Activated CD4-positive, alpha-beta T cell treated with anti-CD3 and anti-CD28 coated beads for 36 hours (primary cell): ENCODE measurements at regions not wholly inside any gene's neighbourhood (a gene's known extent, or its start where the extent isn't known, plus 50 kb on each side); places are given as distances from the start of the nearest gene placed in this dataset.

ENCODE experiments used
- ATAC-seq: fragments of 200-7000 bp; cut with Tn5 transposase; one replicate; pipeline ENCODE4 v1.10.0; 2021; ENCODE audit warnings: mild to moderate bottlenecking, moderate library complexity
- CTCF ChIA-PET: fragments of 350-600 bp; sonication (Branson Sonifier 250); formaldehyde crosslinking; loops from one replicate; lab custom pipeline; 2021; ENCODE audit warnings: antibody characterized with exemption; lab: Charles Lee
- POLR2A ChIA-PET: fragments of 350-600 bp; sonication (Branson Sonifier 250); formaldehyde crosslinking; loops from one replicate; lab custom pipeline; 2021; ENCODE audit warnings: antibody characterized with exemption, inconsistent platforms; lab: Charles Lee
- DNase-seq: peaks from one replicate; pipeline ENCODE4 v3.0.0-alpha.2; 2020
- H3K27ac Mint-ChIP-seq: one replicate; pipeline ENCODE4 v1.8.0; 2021; ENCODE audit warnings: mixed read lengths
- H3K27me3 Mint-ChIP-seq: one replicate; pipeline ENCODE4 v1.8.0; 2021; ENCODE audit warnings: mixed read lengths
- H3K36me3 Mint-ChIP-seq: one replicate; pipeline ENCODE4 v1.8.0; 2021; ENCODE audit warnings: low read depth, mixed read lengths
- H3K4me1 Mint-ChIP-seq: one replicate; pipeline ENCODE4 v1.8.0; 2021; ENCODE audit warnings: mixed read lengths
- H3K4me3 Mint-ChIP-seq: one replicate; pipeline ENCODE4 v1.8.0; 2021; ENCODE audit warnings: mild to moderate bottlenecking, moderate library complexity, mixed read lengths
- H3K9me3 Mint-ChIP-seq: one replicate; pipeline ENCODE4 v1.8.0; 2021; ENCODE audit warnings: low read depth, mixed read lengths
- intact Hi-C, 2 experiments: fragments of 100-400 bp; cut with DNase I in 1 of 2; cut with micrococcal nuclease in 1 of 2; formaldehyde crosslinking; loops; one replicate each; pipeline versions ENCODE4 v1.14.2 to v1.15.1; 2022 to 2024; cut with DNase I, micrococcal nuclease

GRCh38 chr2:179348906-179349305, 84.3 kb upstream of the SESTD1 start:
- ChIA-PET CTCF (no interaction called here), POLR2A (no interaction called here)
- no peak for DNase-seq
- Mint-ChIP-seq H3K27ac (no peak overlapping the region), H3K36me3 (no peaks in the 10 kb centered on the region), H3K4me3 (no peak overlapping the region), H3K9me3 (no peaks in the 10 kb centered on the region), H3K4me1 (no peaks in the 10 kb centered on the region), H3K27me3 (no peaks in the 10 kb centered on the region)
- no peak for ATAC-seq
- intact Hi-C loops, result no loop called here

GRCh38 chr2:179344970-179345369, 80.3 kb upstream of the SESTD1 start:
- ATAC-seq, result no peak
- H3K9me3 Mint-ChIP-seq, result no peaks in the 10 kb centered on the region
- intact Hi-C loops, result no loop called here

GRCh38 chr2:179344280-179344964, 79.8 kb upstream of the SESTD1 start:
- Mint-ChIP-seq H3K9me3 (no peaks in the 10 kb centered on the region), H3K4me1 (no peaks in the 10 kb centered on the region), H3K4me3 (no peak overlapping the region), H3K27ac (no peak overlapping the region), H3K27me3 (no peaks in the 10 kb centered on the region), H3K36me3 (no peaks in the 10 kb centered on the region)
- ChIA-PET CTCF (no interaction called here), POLR2A (no interaction called here)
- ATAC-seq (no peak), DNase-seq (no peak)
- intact Hi-C loops, result no loop called here

More at GRCh38 chr2:179344970-179345369, 80.3 kb upstream of the SESTD1 start:
- no peak for DNase-seq
- ChIA-PET POLR2A (no interaction called here), CTCF (interaction anchor here (0.6 kb wide), 1 partner anchor 933 kb away, joined by 4 read pairs; no protein-coding TSS in a partner anchor)
- no peaks in the 10 kb centered on the region for H3K27me3 Mint-ChIP-seq
- no peaks in the 10 kb centered on the region for H3K36me3 Mint-ChIP-seq
- H3K27ac Mint-ChIP-seq, result no peak overlapping the region
- no peak overlapping the region for H3K4me3 Mint-ChIP-seq
- no peaks in the 10 kb centered on the region for H3K4me1 Mint-ChIP-seq

GRCh38 chr2:179343945-179344279, 79.3 kb upstream of the SESTD1 start:
- Mint-ChIP-seq H3K4me1 (no peaks in the 10 kb centered on the region), H3K4me3 (no peak overlapping the region), H3K27ac (no peak overlapping the region), H3K36me3 (no peaks in the 10 kb centered on the region), H3K9me3 (no peaks in the 10 kb centered on the region), H3K27me3 (no peaks in the 10 kb centered on the region)
- POLR2A ChIA-PET, result no interaction called here
- intact Hi-C loops, result no loop called here
- DNase-seq, result no peak
- CTCF ChIA-PET, result no interaction called here
- ATAC-seq, result no peak

DNA sequence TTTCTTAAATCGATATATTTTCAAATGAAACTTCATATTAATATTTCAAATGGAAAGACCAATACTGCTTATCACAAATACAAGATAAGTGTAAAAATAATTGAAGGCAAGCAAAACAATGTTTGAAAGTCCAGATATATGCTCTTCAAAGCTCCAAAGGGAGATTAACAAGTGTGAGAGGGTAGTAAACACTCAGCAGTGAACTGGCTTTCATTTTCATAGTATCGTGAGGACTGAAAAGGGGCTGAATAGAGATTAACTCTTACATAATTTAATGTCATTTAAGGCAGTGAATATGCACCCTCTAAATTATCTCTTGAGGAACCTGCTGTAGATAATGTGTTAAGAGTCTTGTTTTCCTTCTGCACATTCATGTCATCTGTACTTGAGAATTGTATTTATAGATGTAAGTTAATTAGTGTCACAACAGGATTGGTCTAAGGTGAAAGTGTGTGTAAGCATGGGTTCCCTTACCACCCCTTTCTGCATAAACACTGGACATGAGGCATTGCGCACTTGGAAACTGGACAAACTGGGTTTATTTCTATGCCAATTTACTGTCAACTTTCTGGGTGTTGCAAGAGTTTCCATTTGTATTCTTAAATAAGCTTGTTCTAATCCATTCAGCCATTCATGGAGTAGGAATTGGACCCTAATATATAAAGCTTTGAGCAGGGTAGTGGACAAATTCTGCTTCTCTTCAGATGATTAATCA, 76.7 kb upstream of the SESTD1 start:
- CTCF ChIA-PET, result interaction anchor here (0.7 to 0.8 kb wide), 2 partner anchors 122 to 700 kb away, joined by 3 read pairs; no protein-coding TSS in a partner anchor
- no peak for DNase-seq
- intact Hi-C loops, result loop anchor here in 1 of 2 experiments (2.0 kb wide), 1 partner anchor 123 kb away; no protein-coding TSS in a partner anchor
- Mint-ChIP-seq H3K9me3 (no peaks in the 10 kb centered on the region), H3K27me3 (peaks cover 2% of the 10 kb centered on the region), H3K36me3 (no peaks in the 10 kb centered on the region), H3K4me1 (no peaks in the 10 kb centered on the region), H3K4me3 (no peak overlapping the region), H3K27ac (no peak overlapping the region)
- no peak for ATAC-seq
- POLR2A ChIA-PET, result no interaction called here

- Mint-ChIP-seq H3K27ac (no peak overlapping the region), H3K36me3 (no peaks in the 10 kb centered on the region), H3K4me1 (no peaks in the 10 kb centered on the region), H3K9me3 (no peaks in the 10 kb centered on the region), H3K27me3 (peaks cover 2% of the 10 kb centered on the region), H3K4me3 (no peak overlapping the region)
- peak; percentile 9 for DNase-seq
- ATAC-seq, result no peak
- CTCF ChIA-PET, result interaction anchor here (0.7 kb wide), 1 partner anchor 699 kb away, joined by 3 read pairs; no protein-coding TSS in a partner anchor
- POLR2A ChIA-PET, result no interaction called here
- intact Hi-C loops, result loop anchor here (1.0 to 2.0 kb wide), 2 partner anchors 121 to 122 kb away; no protein-coding TSS in a partner anchor
These were observed 76.0 kb upstream of the SESTD1 start for GRCh38 chr2:179340678-179341077.

DNA sequence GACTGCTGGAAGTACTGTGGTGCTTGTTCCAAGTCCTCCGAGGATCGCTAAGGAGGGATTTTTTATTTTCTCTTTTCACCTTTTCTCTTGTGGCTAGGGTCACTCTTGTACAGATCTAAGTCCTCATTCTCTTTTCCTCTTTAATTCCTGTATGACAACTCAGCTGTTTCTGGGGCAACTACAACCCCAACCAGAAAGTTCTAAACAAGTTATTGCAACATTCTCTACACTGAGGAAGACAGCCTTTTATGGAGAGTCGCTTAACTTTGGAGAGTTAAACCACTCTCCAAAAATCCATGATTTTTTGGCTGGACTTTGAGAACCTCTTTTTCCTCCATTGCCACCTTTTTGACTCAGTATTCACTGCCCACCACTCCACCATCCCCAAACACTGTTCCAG, 74.0 kb upstream of the SESTD1 start:
- H3K4me3 Mint-ChIP-seq, result no peak overlapping the region

DNA sequence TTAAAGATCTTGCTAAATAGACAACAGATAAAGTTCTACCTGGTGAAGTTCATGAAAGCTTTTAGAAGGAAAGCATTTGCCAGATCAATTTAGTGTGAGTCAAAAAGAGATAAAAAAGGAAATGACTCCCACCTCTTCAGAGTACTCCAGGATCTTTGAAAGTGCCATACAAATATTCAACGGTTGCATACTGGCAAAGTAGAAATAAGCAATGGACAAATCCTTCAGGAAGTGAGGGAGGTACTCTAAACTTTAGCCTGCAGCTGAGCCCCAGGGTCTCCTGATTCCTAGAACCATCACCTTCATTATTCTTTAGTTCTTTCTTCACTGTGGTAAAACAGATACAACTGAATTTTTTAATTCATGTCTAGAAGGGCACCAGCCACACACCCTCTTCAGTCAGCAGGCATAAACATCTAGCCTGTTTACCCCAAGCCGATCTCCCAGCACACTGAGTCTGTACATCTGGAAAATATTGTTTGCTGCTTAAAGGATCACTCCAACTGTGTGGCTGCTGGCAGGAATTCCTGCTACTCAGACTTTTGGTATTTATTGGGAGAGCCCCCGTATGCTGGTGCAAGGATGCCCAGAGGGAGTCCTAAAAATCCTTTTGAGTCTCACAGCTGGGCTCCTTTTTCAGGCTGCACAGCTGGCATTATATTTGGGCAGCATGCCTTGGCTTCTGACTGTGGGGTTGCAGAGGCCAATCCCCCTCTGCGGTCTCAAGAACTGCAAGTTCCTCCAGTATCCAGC, 72.3 kb upstream of the SESTD1 start:
- peaks cover 3% of the 10 kb centered on the region for H3K4me1 Mint-ChIP-seq
- H3K27me3 Mint-ChIP-seq, result peaks cover 7% of the 10 kb centered on the region
- ATAC-seq (no peak), DNase-seq (no peak)
- H3K9me3 Mint-ChIP-seq, result no peaks in the 10 kb centered on the region
- ChIA-PET CTCF (interaction anchor here (1.3 kb wide), 1 partner anchor 74 kb away, joined by 3 read pairs; no protein-coding TSS in a partner anchor), POLR2A (no interaction called here)
- intact Hi-C loops, result no loop called here
- H3K27ac Mint-ChIP-seq, result no peak overlapping the region
- H3K36me3 Mint-ChIP-seq, result no peaks in the 10 kb centered on the region
- H3K4me3 Mint-ChIP-seq, result no peak overlapping the region

More for the DNA sequence above, 74.0 kb upstream of the SESTD1 start:
- ChIA-PET CTCF (no interaction called here), POLR2A (no interaction called here)
- DNase-seq (no peak), ATAC-seq (no peak)
- Mint-ChIP-seq H3K36me3 (no peaks in the 10 kb centered on the region), H3K9me3 (no peaks in the 10 kb centered on the region), H3K27ac (no peak overlapping the region), H3K27me3 (peaks cover 4% of the 10 kb centered on the region), H3K4me1 (no peaks in the 10 kb centered on the region)
- intact Hi-C loops, result no loop called here

- Mint-ChIP-seq H3K4me3 (no peak overlapping the region), H3K27ac (no peak overlapping the region), H3K36me3 (no peaks in the 10 kb centered on the region), H3K27me3 (peaks cover 11% of the 10 kb centered on the region), H3K9me3 (no peaks in the 10 kb centered on the region), H3K4me1 (peaks cover 3% of the 10 kb centered on the region)
- DNase-seq (no peak), ATAC-seq (no peak)
- ChIA-PET CTCF (interaction anchor here (0.6 kb wide), 1 partner anchor 368 kb away, joined by 3 read pairs; no protein-coding TSS in a partner anchor), POLR2A (no interaction called here)
- intact Hi-C loops, result no loop called here
These were observed 71.1 kb upstream of the SESTD1 start for GRCh38 chr2:179335732-179336131.

DNA sequence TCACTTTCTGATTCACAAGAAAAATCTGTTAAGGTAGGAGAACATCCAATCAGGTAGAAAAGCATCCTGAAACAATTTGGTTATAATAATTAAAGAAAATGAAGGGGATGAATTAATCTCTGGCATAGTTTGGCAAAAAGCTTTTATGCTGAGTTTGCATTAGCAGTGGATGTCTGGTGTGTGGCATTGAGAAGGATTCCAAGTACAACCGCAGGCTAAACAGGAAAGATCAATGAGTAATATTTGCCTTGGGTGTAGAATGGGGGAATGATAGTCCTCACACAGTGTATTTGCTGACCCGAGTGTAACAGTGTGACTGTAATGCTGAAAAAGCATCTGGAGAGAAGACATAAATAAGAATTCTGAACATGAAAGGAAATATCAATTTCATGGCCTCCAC, 68.3 kb upstream of the SESTD1 start:
- intact Hi-C loops, result no loop called here
- H3K4me3 Mint-ChIP-seq, result no peak overlapping the region
- H3K27ac Mint-ChIP-seq, result no peak overlapping the region
- ATAC-seq (no peak), DNase-seq (no peak)
- H3K4me1 Mint-ChIP-seq, result peaks cover 3% of the 10 kb centered on the region
- POLR2A ChIA-PET, result no interaction called here
- H3K27me3 Mint-ChIP-seq, result peaks cover 16% of the 10 kb centered on the region
- CTCF ChIA-PET, result no interaction called here
- H3K36me3 Mint-ChIP-seq, result no peaks in the 10 kb centered on the region
- peaks cover 3% of the 10 kb centered on the region for H3K9me3 Mint-ChIP-seq

DNA sequence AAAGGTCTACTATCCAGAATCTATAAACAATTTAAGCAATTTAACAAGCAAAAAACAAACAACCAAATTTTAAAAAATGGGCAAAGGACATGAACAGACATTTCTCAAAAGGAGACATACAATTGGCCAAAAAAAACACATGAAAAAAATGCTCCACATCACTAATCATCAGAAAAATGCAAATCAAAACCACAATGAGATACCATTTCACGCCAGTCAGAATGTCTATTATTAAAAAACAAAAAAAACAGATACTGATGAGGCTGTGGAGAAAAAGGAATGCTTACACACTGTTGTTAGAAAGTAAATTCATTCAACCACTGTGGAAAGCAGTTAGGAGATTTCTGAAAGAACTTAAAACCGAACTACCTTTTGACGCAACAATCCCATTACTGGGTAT, 66.4 kb upstream of the SESTD1 start:
- H3K36me3 Mint-ChIP-seq, result no peaks in the 10 kb centered on the region
- H3K9me3 Mint-ChIP-seq, result peaks cover 3% of the 10 kb centered on the region
- no peak for ATAC-seq
- H3K27me3 Mint-ChIP-seq, result peaks cover 18% of the 10 kb centered on the region
- no peak for DNase-seq
- H3K27ac Mint-ChIP-seq, result no peak overlapping the region
- ChIA-PET POLR2A (no interaction called here), CTCF (no interaction called here)
- intact Hi-C loops, result no loop called here
- H3K4me1 Mint-ChIP-seq, result peaks cover 3% of the 10 kb centered on the region
- no peak overlapping the region for H3K4me3 Mint-ChIP-seq
